Renal cortex interstitium (tissue), 11 donors: ENCODE measurements at regions not wholly inside any gene's neighbourhood (a gene's known extent, or its start where the extent isn't known, plus 50 kb on each side); places are given as distances from the start of the nearest gene placed in this dataset.

ENCODE experiments used
- DNase-seq, 11 donors: peaks; one replicate each; pipeline ENCODE4 v3.0.0-alpha.2; 2013; ENCODE audit warnings: low read depth in 9 of 11, low spot score in 4 of 11; ENCODE audit errors: extremely low read depth in 1 of 11

- no peak for DNase-seq
Measured at GRCh38 chr6:169839493-169839892, 88.1 kb downstream of the ERMARD start.

- DNase-seq = no peak
Measured at GRCh38 chr6:169839029-169839481, 87.6 kb downstream of the ERMARD start.

- DNase-seq = no peak
Measured at GRCh38 chr6:169838346-169839028, 87.1 kb downstream of the ERMARD start.

- no peak for DNase-seq
Measured at GRCh38 chr6:169837529-169838250, 86.3 kb downstream of the ERMARD start.

- no peak for DNase-seq
Measured at GRCh38 chr6:169833258-169833794, 81.9 kb downstream of the ERMARD start.

GRCh38 chr6:169832247-169832948 lies 81.0 kb downstream of the ERMARD start:
- no peak for DNase-seq

- peak; percentile 51 to 79 (median 73) for DNase-seq
Measured at GRCh38 chr6:169831450-169832246, 80.2 kb downstream of the ERMARD start.
